ENCODE measurements at regions not wholly inside any gene's neighbourhood (a gene's known extent, or its start where the extent isn't known, plus 50 kb on each side); places are given as distances from the start of the nearest gene placed in this dataset.

GRCh38 chr2:241935314-241935713 lies 65.8 kb downstream of the RTP5 start:
- Mint-ChIP-seq H3K36me3 (ENCODE audit: low read depth) (peaks cover 6% of the 10 kb centered on the region), H3K27ac (no peak overlapping the region), H3K4me1 (peaks cover 5% of the 10 kb centered on the region), H3K4me3 (no peak overlapping the region), H3K9me3 (peaks cover 11% of the 10 kb centered on the region), H3K27me3 (ENCODE audit: low read depth) (no peaks in the 10 kb centered on the region)
- no peak for TF ChIP-seq CTCF (IDR thresholded peaks at IDR 0.05; ENCODE audit: unreplicated experiment in 3 of 3)

- Mint-ChIP-seq H3K4me3 (no peak overlapping the region), H3K27ac (no peak overlapping the region), H3K36me3 (ENCODE audit: low read depth) (peaks cover 6% of the 10 kb centered on the region), H3K27me3 (ENCODE audit: low read depth) (no peaks in the 10 kb centered on the region), H3K9me3 (peaks cover 11% of the 10 kb centered on the region), H3K4me1 (peaks cover 5% of the 10 kb centered on the region)
- no peak for TF ChIP-seq CTCF (IDR thresholded peaks at IDR 0.05; ENCODE audit: unreplicated experiment in 3 of 3)
Observed at GRCh38 chr2:241935774-241936173, 66.2 kb downstream of the RTP5 start.

GRCh38 chr2:241936457-241937133 lies 67.1 kb downstream of the RTP5 start:
- Mint-ChIP-seq H3K27ac (no peak overlapping the region), H3K36me3 (ENCODE audit: low read depth) (peaks cover 6% of the 10 kb centered on the region), H3K9me3 (peaks cover 11% of the 10 kb centered on the region), H3K4me1 (peaks cover 13% of the 10 kb centered on the region), H3K4me3 (no peak overlapping the region), H3K27me3 (ENCODE audit: low read depth) (no peaks in the 10 kb centered on the region)
- TF ChIP-seq CTCF (IDR thresholded peaks at IDR 0.05; ENCODE audit: unreplicated experiment in 3 of 3) = no peak

GRCh38 chr2:241937297-241937696 lies 67.8 kb downstream of the RTP5 start:
- Mint-ChIP-seq H3K27me3 (ENCODE audit: low read depth) (no peaks in the 10 kb centered on the region), H3K4me3 (no peak overlapping the region), H3K9me3 (peaks cover 11% of the 10 kb centered on the region), H3K36me3 (ENCODE audit: low read depth) (peaks cover 6% of the 10 kb centered on the region), H3K4me1 (peaks cover 13% of the 10 kb centered on the region), H3K27ac (no peak overlapping the region)
- no peak for TF ChIP-seq CTCF (IDR thresholded peaks at IDR 0.05; ENCODE audit: unreplicated experiment in 3 of 3)

GRCh38 chr2:241939541-241939940 lies 70.0 kb downstream of the RTP5 start:
- Mint-ChIP-seq H3K4me1 (peaks cover 14% of the 10 kb centered on the region), H3K36me3 (ENCODE audit: low read depth) (peaks cover 6% of the 10 kb centered on the region), H3K27ac (no peak overlapping the region), H3K4me3 (no peak overlapping the region), H3K9me3 (peaks cover 11% of the 10 kb centered on the region), H3K27me3 (ENCODE audit: low read depth) (no peaks in the 10 kb centered on the region)
- TF ChIP-seq CTCF (IDR thresholded peaks at IDR 0.05; ENCODE audit: unreplicated experiment in 3 of 3) = no peak

GRCh38 chr2:241940329-241940728 lies 70.8 kb downstream of the RTP5 start:
- Mint-ChIP-seq H3K36me3 (ENCODE audit: low read depth) (peaks cover 6% of the 10 kb centered on the region), H3K27ac (no peak overlapping the region), H3K9me3 (peaks cover 11% of the 10 kb centered on the region), H3K4me3 (no peak overlapping the region), H3K4me1 (peaks cover 14% of the 10 kb centered on the region), H3K27me3 (ENCODE audit: low read depth) (no peaks in the 10 kb centered on the region)
- no peak for TF ChIP-seq CTCF (IDR thresholded peaks at IDR 0.05; ENCODE audit: unreplicated experiment in 3 of 3)
